Caco-2 (cell line): ENCODE measurements at regions not wholly inside any gene's neighbourhood (a gene's known extent, or its start where the extent isn't known, plus 50 kb on each side); places are given as distances from the start of the nearest gene placed in this dataset.

ENCODE experiments used
- BruUV-seq: library from RNA; stranded (reverse); fragments of 400-500 nt; replicated peaks from 2 replicates; lab custom pipeline; 2021; lab: Mats Ljungman, UMichigan
- CTCF ChIA-PET: fragments of 300-600 bp; sonication (Branson Sonifier 250); formaldehyde crosslinking; loops from one replicate; lab custom pipeline; 2022; ENCODE audit warnings: antibody characterized with exemption; lab: Charles Lee
- POLR2A ChIA-PET: fragments of 300-600 bp; sonication (Branson Sonifier 250); formaldehyde crosslinking; loops from one replicate; lab custom pipeline; 2022; ENCODE audit warnings: antibody characterized with exemption; lab: Charles Lee
- DNase-seq, 2 experiments: peaks; one replicate each; pipeline versions ENCODE4 v3.0.0 to v3.0.0-alpha.2; 2020 to 2022
- H3K27me3 ChIP-seq: replicated peaks from 2 replicates; pipeline ENCODE4 v1.6.0; 2011; ENCODE audit warnings: low read length; ENCODE audit not compliant: control insufficient read depth, insufficient read depth
- H3K36me3 ChIP-seq: 2 replicates; pipeline ENCODE4 v1.5.1; 2011; ENCODE audit warnings: low read length; ENCODE audit not compliant: control insufficient read depth, insufficient read depth
- H3K4me1 ChIP-seq: fragments of 250-450 bp; sonication (Bioruptor Pico); 2 replicates; pipeline ENCODE4 v1.5.1; 2020; ENCODE audit warnings: mild to moderate bottlenecking
- H3K4me3 ChIP-seq: 2 replicates; pipeline ENCODE4 v1.5.1; 2011; ENCODE audit warnings: low read depth, mild to moderate bottlenecking, control low read depth, low read length
- H3K9me3 ChIP-seq: fragments of 250-450 bp; sonication (Bioruptor Pico); 2 replicates; pipeline ENCODE4 v1.5.1; 2020; ENCODE audit warnings: mild to moderate bottlenecking, moderate library complexity
- H3K27ac Mint-ChIP-seq: one replicate; pipeline ENCODE4 v1.8.0; 2022; ENCODE audit warnings: mixed read lengths; ENCODE audit not compliant: unreplicated experiment
- H3K27me3 Mint-ChIP-seq: one replicate; pipeline ENCODE4 v1.8.0; 2022; ENCODE audit warnings: mixed read lengths; ENCODE audit not compliant: insufficient read depth, unreplicated experiment
- H3K36me3 Mint-ChIP-seq: one replicate; pipeline ENCODE4 v1.8.0; 2022; ENCODE audit warnings: mild to moderate bottlenecking, mixed read lengths; ENCODE audit not compliant: insufficient read depth, unreplicated experiment
- H3K4me1 Mint-ChIP-seq: one replicate; pipeline ENCODE4 v1.8.0; 2022; ENCODE audit warnings: low read depth, mixed read lengths; ENCODE audit not compliant: unreplicated experiment
- H3K4me3 Mint-ChIP-seq: one replicate; pipeline ENCODE4 v1.8.0; 2022; ENCODE audit warnings: mild to moderate bottlenecking, moderate library complexity, mixed read lengths; ENCODE audit not compliant: unreplicated experiment
- H3K9me3 Mint-ChIP-seq: one replicate; pipeline ENCODE4 v1.8.0; 2022; ENCODE audit warnings: mixed read lengths; ENCODE audit not compliant: unreplicated experiment
- intact Hi-C: fragments of 100-400 bp; cut with micrococcal nuclease; formaldehyde crosslinking; loops from one replicate; pipeline ENCODE4 v1.10.0; 2022; ENCODE audit not compliant: unreplicated experiment
- TF ChIP-seq, protein P1 (sequence below), 2 experiments: fragments of 200-600 bp in 1 of 2; IDR thresholded peaks; 1 replicate in 1 of 2; 2 replicates in 1 of 2; pipeline versions ENCODE4 v1.5.1 to v1.8.0; 2011 to 2022; ENCODE audit warnings: antibody characterized with exemption in 1 of 2, control low read depth in 1 of 2, inconsistent platforms in 1 of 2, low read depth in 1 of 2, low read length in 1 of 2, mild to moderate bottlenecking in 1 of 2, moderate library complexity in 1 of 2; ENCODE audit not compliant: insufficient read depth in 1 of 2, severe bottlenecking in 1 of 2, unreplicated experiment in 1 of 2

- no peak overlapping the region for H3K4me3 ChIP-seq
- BruUV-seq: no TSS peak
- TF ChIP-seq, protein P1, sequence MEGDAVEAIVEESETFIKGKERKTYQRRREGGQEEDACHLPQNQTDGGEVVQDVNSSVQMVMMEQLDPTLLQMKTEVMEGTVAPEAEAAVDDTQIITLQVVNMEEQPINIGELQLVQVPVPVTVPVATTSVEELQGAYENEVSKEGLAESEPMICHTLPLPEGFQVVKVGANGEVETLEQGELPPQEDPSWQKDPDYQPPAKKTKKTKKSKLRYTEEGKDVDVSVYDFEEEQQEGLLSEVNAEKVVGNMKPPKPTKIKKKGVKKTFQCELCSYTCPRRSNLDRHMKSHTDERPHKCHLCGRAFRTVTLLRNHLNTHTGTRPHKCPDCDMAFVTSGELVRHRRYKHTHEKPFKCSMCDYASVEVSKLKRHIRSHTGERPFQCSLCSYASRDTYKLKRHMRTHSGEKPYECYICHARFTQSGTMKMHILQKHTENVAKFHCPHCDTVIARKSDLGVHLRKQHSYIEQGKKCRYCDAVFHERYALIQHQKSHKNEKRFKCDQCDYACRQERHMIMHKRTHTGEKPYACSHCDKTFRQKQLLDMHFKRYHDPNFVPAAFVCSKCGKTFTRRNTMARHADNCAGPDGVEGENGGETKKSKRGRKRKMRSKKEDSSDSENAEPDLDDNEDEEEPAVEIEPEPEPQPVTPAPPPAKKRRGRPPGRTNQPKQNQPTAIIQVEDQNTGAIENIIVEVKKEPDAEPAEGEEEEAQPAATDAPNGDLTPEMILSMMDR (IDR thresholded peaks at IDR 0.05; ENCODE audit: insufficient read depth in 1 of 2, low read depth in 1 of 2, low read length in 1 of 2, severe bottlenecking in 1 of 2, unreplicated experiment in 1 of 2): no peak
- CTCF ChIA-PET: no interaction called here
- no peaks in the 10 kb centered on the region for H3K4me1 Mint-ChIP-seq
- no peaks in the 10 kb centered on the region for H3K36me3 Mint-ChIP-seq
- H3K4me1 ChIP-seq: no peaks in the 10 kb centered on the region
- H3K36me3 ChIP-seq: no peaks in the 10 kb centered on the region
- no peaks in the 10 kb centered on the region for H3K9me3 Mint-ChIP-seq
- intact Hi-C loops: no loop called here
- H3K9me3 ChIP-seq: no peaks in the 10 kb centered on the region
- POLR2A ChIA-PET: no interaction called here
- no peak overlapping the region for H3K27ac Mint-ChIP-seq
- no peak for DNase-seq
- H3K27me3 Mint-ChIP-seq: no peaks in the 10 kb centered on the region
- no peak overlapping the region for H3K4me3 Mint-ChIP-seq
- no peaks in the 10 kb centered on the region for H3K27me3 ChIP-seq
Observed at GRCh38 chrX:7515681-7516413, 327.1 kb upstream of the VCX start.

DNA sequence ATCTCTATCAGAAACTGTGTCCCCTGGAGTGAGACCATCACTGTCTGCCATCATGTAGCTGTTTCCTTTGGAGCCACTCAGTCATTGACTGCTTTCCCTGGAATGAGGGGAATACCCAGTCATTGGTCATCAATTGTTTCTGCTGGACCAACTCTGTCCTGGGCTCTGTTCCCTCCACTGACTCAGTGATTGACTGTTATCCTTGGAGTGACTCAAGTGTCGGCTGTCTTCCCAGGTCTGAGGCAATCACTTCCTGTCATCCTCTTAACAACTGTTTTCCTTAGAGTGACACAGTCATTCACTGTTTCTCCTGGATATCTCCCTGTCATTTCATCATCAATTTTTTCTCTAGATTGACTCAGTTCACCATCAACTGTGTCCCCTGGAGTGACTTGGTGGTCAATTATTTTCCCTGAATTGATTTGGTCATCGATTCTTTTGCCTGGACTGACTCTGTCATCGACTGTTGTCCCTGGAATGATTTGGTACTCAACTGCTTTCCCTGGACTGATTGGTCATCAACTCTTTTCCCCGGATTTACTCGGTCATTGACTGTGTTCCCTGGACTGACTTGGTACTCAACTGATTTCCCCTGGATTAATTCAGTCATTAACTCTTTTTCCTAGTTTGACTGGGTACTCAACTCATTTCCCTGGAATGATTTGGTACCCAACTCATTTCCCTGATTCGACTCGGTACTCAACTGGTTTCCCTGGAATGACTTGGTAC lies 327.9 kb upstream of the VCX start:
- ChIA-PET CTCF (no interaction called here), POLR2A (no interaction called here)
- Histone ChIP-seq H3K9me3 (no peaks in the 10 kb centered on the region), H3K4me3 (no peak overlapping the region), H3K36me3 (no peaks in the 10 kb centered on the region), H3K27me3 (no peaks in the 10 kb centered on the region), H3K4me1 (no peaks in the 10 kb centered on the region)
- TF ChIP-seq, protein P1 (IDR thresholded peaks at IDR 0.05; ENCODE audit: insufficient read depth in 1 of 2, low read depth in 1 of 2, low read length in 1 of 2, severe bottlenecking in 1 of 2, unreplicated experiment in 1 of 2): no peak
- intact Hi-C loops: no loop called here
- Mint-ChIP-seq H3K27ac (no peak overlapping the region), H3K4me3 (no peak overlapping the region), H3K27me3 (no peaks in the 10 kb centered on the region), H3K4me1 (no peaks in the 10 kb centered on the region), H3K9me3 (no peaks in the 10 kb centered on the region), H3K36me3 (no peaks in the 10 kb centered on the region)
- no TSS peak for BruUV-seq
- DNase-seq: no peak

- DNase-seq: no peak
- no peaks in the 10 kb centered on the region for H3K27me3 Mint-ChIP-seq
- intact Hi-C loops: no loop called here
- ChIA-PET CTCF (no interaction called here), POLR2A (no interaction called here)
- TF ChIP-seq, protein P1 (IDR thresholded peaks at IDR 0.05; ENCODE audit: insufficient read depth in 1 of 2, low read depth in 1 of 2, low read length in 1 of 2, severe bottlenecking in 1 of 2, unreplicated experiment in 1 of 2): no peak
- Histone ChIP-seq H3K27me3 (no peaks in the 10 kb centered on the region), H3K36me3 (no peaks in the 10 kb centered on the region), H3K4me3 (no peak overlapping the region), H3K9me3 (no peaks in the 10 kb centered on the region), H3K4me1 (no peaks in the 10 kb centered on the region)
- no peak overlapping the region for H3K27ac Mint-ChIP-seq
- no peaks in the 10 kb centered on the region for H3K9me3 Mint-ChIP-seq
- BruUV-seq: no TSS peak
- no peaks in the 10 kb centered on the region for H3K36me3 Mint-ChIP-seq
- no peaks in the 10 kb centered on the region for H3K4me1 Mint-ChIP-seq
- no peak overlapping the region for H3K4me3 Mint-ChIP-seq
Observed at GRCh38 chrX:7512845-7513244, 330.1 kb upstream of the VCX start.
